Gastrocnemius medialis (tissue), 4 donors: ENCODE measurements at regions not wholly inside any gene's neighbourhood (a gene's known extent, or its start where the extent isn't known, plus 50 kb on each side); places are given as distances from the start of the nearest gene placed in this dataset.

ENCODE experiments used
- ATAC-seq, 2 donors: fragments of 150-250 bp; one replicate each; pipeline ENCODE4 v1.9.1; 2016
- DNase-seq, 2 donors: peaks; one replicate each; pipeline ENCODE4 v3.0.0-alpha.2; 2019
- H3K27ac ChIP-seq, 4 donors: fragments of 200-600 bp; sonication (generic); 1 replicate in 1 of 4; 2 replicates in 3 of 4; pipeline ENCODE4 v1.5.1; 2016 to 2018; ENCODE audit warnings: mild to moderate bottlenecking in 2 of 4, moderate library complexity in 1 of 4
- H3K27me3 ChIP-seq, 3 donors: fragments of 200-600 bp; sonication (generic) in 2 of 3; 1 replicate in 1 of 3; 2 replicates in 2 of 3; pipeline versions ENCODE4 v1.5.1 to v1.6.0; 2016 to 2019; ENCODE audit warnings: mild to moderate bottlenecking in 1 of 3, moderate library complexity in 1 of 3
- H3K36me3 ChIP-seq, 2 donors: fragments of 200-600 bp; sonication (generic) in 1 of 2; one replicate each; pipeline ENCODE4 v1.5.1; 2017 to 2018
- H3K4me1 ChIP-seq, 2 donors: fragments of 200-600 bp; sonication (generic) in 1 of 2; one replicate each; pipeline ENCODE4 v1.5.1; 2016 to 2017; ENCODE audit warnings: mild to moderate bottlenecking in 2 of 2
- H3K4me3 ChIP-seq, 4 donors: fragments of 200-600 bp; sonication (generic) in 3 of 4; 1 replicate in 1 of 4; 2 replicates in 3 of 4; pipeline ENCODE4 v1.5.1; 2016 to 2019; ENCODE audit warnings: mild to moderate bottlenecking in 2 of 4
- H3K9me3 ChIP-seq, 3 donors: fragments of 200-600 bp; sonication (generic) in 2 of 3; 1 replicate in 1 of 3; 2 replicates in 2 of 3; pipeline ENCODE4 v1.5.1; 2016 to 2019
- POLR2A ChIP-seq, 2 donors: fragments of 450-650 bp; IDR thresholded peaks; one replicate each; pipeline ENCODE4 v1.6.1; 2017; ENCODE audit warnings: antibody characterized with exemption in 2 of 2, mild to moderate bottlenecking in 2 of 2, moderate library complexity in 2 of 2
- in situ Hi-C, 4 donors: fragments of 200-750 bp; cut with MboI; loops; one replicate each; pipeline versions ENCODE4 v1.15.0 to v1.8.0; 2017; ENCODE audit warnings: low sequenced_read_pairs in 4 of 4
- intact Hi-C: fragments of 100-400 bp; cut with DNase I; formaldehyde crosslinking; loops from one replicate; pipeline ENCODE4 v1.15.1; 2023; ENCODE audit warnings: low total_unique reads
- TF ChIP-seq, protein P1 (sequence below), 5 experiments: fragments of 450-650 bp in 3 of 5; fragments of 200-600 bp in 2 of 5; sonication (generic) in 2 of 5; IDR thresholded peaks in 4 of 5; conservative IDR thresholded peaks in 1 of 5; 1 replicate in 4 of 5; 2 replicates in 1 of 5; pipeline ENCODE4 v1.5.1; 2016 to 2019; ENCODE audit warnings: antibody characterized with exemption in 5 of 5, mild to moderate bottlenecking in 3 of 5, moderate library complexity in 3 of 5

DNA sequence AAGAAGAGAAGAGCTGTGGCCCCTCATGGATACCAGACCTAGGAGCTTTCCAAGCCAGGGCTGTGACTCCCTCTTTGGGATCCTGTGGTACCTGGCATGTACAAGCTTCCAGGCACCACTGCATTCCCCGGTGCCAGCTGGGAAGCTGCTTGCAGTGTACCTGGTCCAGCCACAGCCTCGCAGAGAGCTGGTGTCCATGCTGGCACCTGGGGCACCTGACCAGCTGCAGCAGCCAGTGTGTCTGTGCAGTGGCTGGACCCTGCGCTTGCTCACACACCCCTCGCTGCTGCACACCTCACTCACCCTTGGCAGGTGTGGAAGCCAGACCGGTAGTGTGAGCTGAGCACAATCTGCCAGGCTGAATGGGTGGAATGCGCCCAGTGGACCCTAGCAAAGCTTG lies 190.9 kb upstream of the MAN1A1 start:
- Histone ChIP-seq H3K36me3 (no peaks in the 10 kb centered on the region), H3K27me3 (no peaks in the 10 kb centered on the region), H3K4me3 (no peak overlapping the region), H3K27ac (no peak overlapping the region), H3K9me3 (no peaks in the 10 kb centered on the region), H3K4me1 (no peaks in the 10 kb centered on the region)
- intact Hi-C loops (no loop called here), in situ Hi-C loops (no loop called here)
- ATAC-seq: no peak
- TF ChIP-seq, protein P1, sequence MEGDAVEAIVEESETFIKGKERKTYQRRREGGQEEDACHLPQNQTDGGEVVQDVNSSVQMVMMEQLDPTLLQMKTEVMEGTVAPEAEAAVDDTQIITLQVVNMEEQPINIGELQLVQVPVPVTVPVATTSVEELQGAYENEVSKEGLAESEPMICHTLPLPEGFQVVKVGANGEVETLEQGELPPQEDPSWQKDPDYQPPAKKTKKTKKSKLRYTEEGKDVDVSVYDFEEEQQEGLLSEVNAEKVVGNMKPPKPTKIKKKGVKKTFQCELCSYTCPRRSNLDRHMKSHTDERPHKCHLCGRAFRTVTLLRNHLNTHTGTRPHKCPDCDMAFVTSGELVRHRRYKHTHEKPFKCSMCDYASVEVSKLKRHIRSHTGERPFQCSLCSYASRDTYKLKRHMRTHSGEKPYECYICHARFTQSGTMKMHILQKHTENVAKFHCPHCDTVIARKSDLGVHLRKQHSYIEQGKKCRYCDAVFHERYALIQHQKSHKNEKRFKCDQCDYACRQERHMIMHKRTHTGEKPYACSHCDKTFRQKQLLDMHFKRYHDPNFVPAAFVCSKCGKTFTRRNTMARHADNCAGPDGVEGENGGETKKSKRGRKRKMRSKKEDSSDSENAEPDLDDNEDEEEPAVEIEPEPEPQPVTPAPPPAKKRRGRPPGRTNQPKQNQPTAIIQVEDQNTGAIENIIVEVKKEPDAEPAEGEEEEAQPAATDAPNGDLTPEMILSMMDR (IDR thresholded peaks at IDR 0.05 in 4 of 5, conservative IDR thresholded peaks at IDR 0.05 in 1 of 5): no peak
- no peak for TF ChIP-seq POLR2A (IDR thresholded peaks at IDR 0.05)
- no peak for DNase-seq

DNA sequence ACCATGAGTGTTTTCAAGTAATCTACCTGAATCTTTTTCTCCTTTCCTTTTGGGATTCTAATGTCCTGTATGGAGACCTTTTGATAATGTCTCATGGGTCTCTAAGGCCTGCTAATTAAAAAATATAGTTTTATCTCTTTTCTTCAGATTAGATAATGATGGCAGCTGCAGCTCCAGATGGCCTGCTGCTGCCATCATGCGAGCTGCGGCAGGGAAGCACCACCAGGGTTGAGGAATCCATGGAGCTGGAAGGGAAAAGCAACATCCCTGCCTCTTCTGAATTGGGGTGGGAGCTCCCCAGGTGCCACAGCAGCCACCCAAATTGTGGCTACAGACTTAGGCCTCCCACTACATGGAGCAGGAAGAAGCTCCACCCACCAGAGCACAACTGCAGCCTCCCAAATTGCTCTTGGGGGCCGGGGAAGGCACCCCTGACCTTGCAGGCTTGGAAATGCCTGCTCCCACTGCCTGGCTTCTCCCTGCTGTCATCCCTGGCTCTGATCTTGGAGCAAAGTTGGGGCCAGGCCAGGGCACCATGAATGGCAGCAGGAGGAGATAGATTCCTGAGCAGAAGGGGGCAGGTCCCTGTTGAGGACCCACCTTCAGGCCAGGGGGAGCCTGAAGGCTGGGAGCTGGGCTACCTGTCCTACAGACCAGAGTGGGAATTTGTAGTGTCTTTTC lies 189.6 kb upstream of the MAN1A1 start:
- no peaks in the 10 kb centered on the region for H3K9me3 ChIP-seq
- in situ Hi-C loops (no loop called here), intact Hi-C loops (no loop called here)
- H3K27ac ChIP-seq: no peak overlapping the region
- no peak overlapping the region for H3K4me3 ChIP-seq
- DNase-seq (no peak), ATAC-seq (no peak)
- TF ChIP-seq, protein P1 (IDR thresholded peaks at IDR 0.05 in 4 of 5, conservative IDR thresholded peaks at IDR 0.05 in 1 of 5): no peak
- no peak for TF ChIP-seq POLR2A (IDR thresholded peaks at IDR 0.05)
- H3K27me3 ChIP-seq: no peaks in the 10 kb centered on the region
- H3K36me3 ChIP-seq: no peaks in the 10 kb centered on the region
- no peaks in the 10 kb centered on the region for H3K4me1 ChIP-seq

DNA sequence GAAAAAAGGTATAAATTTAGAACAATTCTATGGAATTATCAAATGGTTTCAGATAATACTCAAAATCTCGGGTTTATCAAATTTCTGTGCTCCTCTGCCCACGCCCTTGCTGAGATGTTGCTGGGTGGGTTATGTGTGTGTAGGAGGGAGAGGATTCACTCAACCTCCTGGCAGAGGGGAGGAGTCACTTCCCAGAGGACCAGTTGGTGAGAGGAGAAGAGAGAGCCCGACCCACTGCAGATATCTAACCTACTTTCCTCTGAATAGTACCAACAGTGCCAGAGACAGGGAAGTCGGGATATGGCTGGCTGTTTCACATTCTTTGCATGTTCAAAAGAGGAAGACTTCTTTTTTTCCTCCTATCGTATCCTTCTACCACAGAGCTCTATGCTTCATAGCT lies 187.1 kb upstream of the MAN1A1 start:
- Histone ChIP-seq H3K27ac (no peak overlapping the region), H3K9me3 (no peaks in the 10 kb centered on the region), H3K4me1 (no peaks in the 10 kb centered on the region), H3K4me3 (no peak overlapping the region), H3K36me3 (no peaks in the 10 kb centered on the region), H3K27me3 (no peaks in the 10 kb centered on the region)
- in situ Hi-C loops: no loop called here
- DNase-seq (no peak), ATAC-seq (no peak)
- intact Hi-C loops: no loop called here
- TF ChIP-seq POLR2A (IDR thresholded peaks at IDR 0.05): no peak
- TF ChIP-seq, protein P1 (IDR thresholded peaks at IDR 0.05 in 4 of 5, conservative IDR thresholded peaks at IDR 0.05 in 1 of 5): no peak

DNA sequence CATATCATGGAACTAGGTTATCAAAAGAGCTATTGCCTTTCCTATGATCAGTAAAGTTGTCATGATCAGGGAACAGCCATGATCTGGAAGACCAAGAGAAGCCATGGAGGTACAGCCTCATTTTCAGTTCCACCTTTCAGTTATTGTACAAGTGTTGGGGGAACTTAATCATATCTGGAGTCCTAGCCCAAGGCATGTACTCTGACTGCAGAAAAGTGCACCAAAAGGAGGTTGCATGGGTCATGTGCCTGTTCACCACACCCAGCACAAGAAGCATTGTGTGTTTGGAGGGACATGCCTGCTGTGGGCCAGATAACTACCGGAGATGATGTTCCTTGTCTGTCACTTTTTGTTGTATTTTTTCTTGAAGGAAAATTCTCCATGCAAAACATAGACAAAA lies 185.8 kb upstream of the MAN1A1 start:
- ATAC-seq: no peak
- in situ Hi-C loops (no loop called here), intact Hi-C loops (no loop called here)
- no peaks in the 10 kb centered on the region for H3K36me3 ChIP-seq
- TF ChIP-seq, protein P1 (IDR thresholded peaks at IDR 0.05 in 4 of 5, conservative IDR thresholded peaks at IDR 0.05 in 1 of 5): no peak
- TF ChIP-seq POLR2A (IDR thresholded peaks at IDR 0.05): no peak
- H3K4me1 ChIP-seq: no peaks in the 10 kb centered on the region
- H3K27ac ChIP-seq: no peak overlapping the region
- no peaks in the 10 kb centered on the region for H3K9me3 ChIP-seq
- DNase-seq: no peak
- H3K4me3 ChIP-seq: no peak overlapping the region
- no peaks in the 10 kb centered on the region for H3K27me3 ChIP-seq
